GM19240 (cell line): ENCODE measurements at regions not wholly inside any gene's neighbourhood (a gene's known extent, or its start where the extent isn't known, plus 50 kb on each side); places are given as distances from the start of the nearest gene placed in this dataset.

ENCODE experiments used
- DNase-seq: peaks from one replicate; pipeline ENCODE4 v3.0.0; 2011; ENCODE audit warnings: low spot score; ENCODE audit not compliant: insufficient read length

DNA sequence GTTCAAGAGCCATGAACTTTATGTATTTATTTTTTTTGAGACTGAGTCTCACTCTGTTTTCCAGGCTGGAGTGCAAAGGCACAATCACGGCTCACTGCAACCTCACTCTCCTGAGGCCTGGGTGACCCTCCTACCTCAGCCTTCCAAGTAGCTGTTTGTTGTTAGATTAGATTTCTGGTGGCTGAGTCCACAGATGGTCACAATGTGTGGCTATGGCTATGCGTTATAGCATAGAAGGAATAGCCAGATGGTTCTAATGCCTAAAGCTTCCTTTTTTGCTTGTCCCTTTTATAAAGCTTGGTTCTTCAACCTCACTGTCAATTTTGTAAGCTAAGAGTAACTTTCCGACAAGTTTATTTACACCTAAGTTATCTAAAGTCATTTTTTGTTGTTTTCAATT, 62.3 kb upstream of the FMN2 start:
- no peak for DNase-seq

- no peak for DNase-seq
Measured at GRCh38 chr1:240030236-240030635, 61.4 kb upstream of the FMN2 start.

DNA sequence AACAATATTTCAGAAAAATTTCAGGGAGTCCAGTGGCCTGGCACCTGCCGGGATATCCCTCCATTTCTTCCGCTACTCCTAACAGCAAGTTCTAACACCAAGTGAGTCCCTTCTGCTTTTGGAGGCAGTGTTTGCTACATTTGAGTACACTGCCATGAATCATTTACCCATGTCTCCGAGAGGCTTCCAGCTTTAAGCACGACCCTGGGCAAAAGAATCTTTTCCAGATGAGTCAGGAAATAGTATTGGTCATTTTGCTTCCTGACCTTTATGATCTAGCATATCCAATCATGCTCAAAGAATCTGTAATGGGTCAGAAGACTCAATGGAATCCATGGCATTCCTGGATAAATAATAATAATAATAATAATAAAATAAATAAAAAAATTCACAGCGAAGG, 60.7 kb upstream of the FMN2 start:
- no peak for DNase-seq

- no peak for DNase-seq
Measured at GRCh38 chr1:240031414-240031813, 60.3 kb upstream of the FMN2 start.

DNA sequence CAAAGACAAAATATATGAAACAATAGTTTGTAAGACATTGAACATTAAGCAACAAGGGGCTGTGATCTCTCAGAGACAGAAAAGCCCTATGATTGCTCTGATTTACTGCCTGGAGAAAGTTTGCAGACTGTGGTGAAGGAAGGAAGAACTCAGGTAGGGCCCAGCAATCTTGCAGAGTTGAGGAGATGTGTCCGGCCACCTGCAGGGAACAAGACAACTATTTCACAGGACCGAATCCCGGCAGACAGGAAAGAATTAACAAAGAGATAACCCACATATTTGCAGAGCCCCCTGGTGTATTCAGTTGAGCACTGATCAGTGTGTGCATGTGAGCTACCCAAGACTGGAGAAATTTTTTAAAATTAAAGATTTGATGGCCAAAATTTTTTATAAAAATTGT, 58.3 kb upstream of the FMN2 start:
- no peak for DNase-seq

DNA sequence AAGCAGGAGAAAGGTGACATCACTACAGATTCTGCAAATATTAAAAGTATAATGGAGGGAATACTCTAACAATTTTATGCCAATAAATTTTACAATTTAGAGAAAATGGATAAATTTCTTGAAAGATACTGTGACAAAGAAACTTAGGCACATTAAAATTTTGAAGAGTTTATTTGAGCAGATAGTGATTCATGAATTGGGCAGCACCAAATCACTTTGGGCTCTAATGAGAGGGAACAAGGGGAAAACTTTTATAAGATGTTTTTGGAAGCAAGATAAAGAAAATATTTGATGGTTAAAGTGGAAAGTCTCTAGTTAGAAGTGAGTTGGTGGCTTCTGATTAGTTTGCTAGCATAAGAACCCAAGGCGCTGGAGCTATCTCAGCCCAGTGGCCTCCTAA, 55.2 kb upstream of the FMN2 start:
- DNase-seq: no peak
